Astrocyte (in vitro differentiated cells and primary cell): ENCODE measurements at regions not wholly inside any gene's neighbourhood (a gene's known extent, or its start where the extent isn't known, plus 50 kb on each side); places are given as distances from the start of the nearest gene placed in this dataset.

Experiments used
- DNase-seq: peaks from one replicate; pipeline ENCODE4 v3.0.0-alpha.2; 2010; ENCODE audit warnings: low read depth
- FAIRE-seq: peaks from 2 replicates; lab custom pipeline; 2011; peaks lifted over from hg19 to GRCh38; lab: Jason Lieb, UNC
- H2AFZ ChIP-seq: 2 replicates; pipeline ENCODE4 v1.6.0; 2012; ENCODE audit warnings: low read depth, low read length, inconsistent platforms
- H3K27ac ChIP-seq: 2 replicates; pipeline ENCODE4 v1.5.1; 2011; ENCODE audit warnings: low read depth, low read length, inconsistent platforms
- H3K27me3 ChIP-seq: 2 replicates; pipeline ENCODE4 v1.6.0; 2011; ENCODE audit warnings: low read length, inconsistent platforms; ENCODE audit not compliant: insufficient read depth
- H3K36me3 ChIP-seq: 2 replicates; pipeline ENCODE4 v1.5.1; 2011; ENCODE audit warnings: low read length, inconsistent platforms; ENCODE audit not compliant: insufficient read depth
- H3K4me1 ChIP-seq: 2 replicates; pipeline ENCODE4 v1.5.1; 2011; ENCODE audit warnings: low read length, inconsistent platforms; ENCODE audit not compliant: insufficient read depth
- H3K4me2 ChIP-seq: 2 replicates; pipeline ENCODE4 v1.6.0; 2012; ENCODE audit warnings: low read length, inconsistent platforms
- H3K4me3 ChIP-seq: 2 replicates; pipeline ENCODE4 v1.5.1; 2011; ENCODE audit warnings: low read depth, mild to moderate bottlenecking, low read length, inconsistent platforms; ENCODE audit not compliant: insufficient read depth
- H3K79me2 ChIP-seq: 2 replicates; pipeline ENCODE4 v1.6.0; 2012; ENCODE audit warnings: mild to moderate bottlenecking, low read length, inconsistent platforms; ENCODE audit not compliant: insufficient read depth
- H3K9ac ChIP-seq: 2 replicates; pipeline ENCODE4 v1.6.0; 2012; ENCODE audit warnings: mild to moderate bottlenecking, low read length, inconsistent platforms
- H3K9me3 ChIP-seq: 2 replicates; pipeline ENCODE4 v1.5.1; 2012; ENCODE audit warnings: low read depth, mild to moderate bottlenecking, low read length, inconsistent platforms; ENCODE audit not compliant: insufficient read depth
- H4K20me1 ChIP-seq: 2 replicates; pipeline ENCODE4 v1.6.0; 2012; ENCODE audit warnings: low read length, inconsistent platforms; ENCODE audit not compliant: insufficient read depth
- H3K27ac Mint-ChIP-seq: one replicate; pipeline ENCODE4 v1.8.0; 2021; ENCODE audit warnings: mild to moderate bottlenecking, mixed read lengths; ENCODE audit not compliant: unreplicated experiment
- H3K27me3 Mint-ChIP-seq: one replicate; pipeline ENCODE4 v1.8.0; 2021; ENCODE audit warnings: low read depth, mixed read lengths; ENCODE audit not compliant: unreplicated experiment
- H3K36me3 Mint-ChIP-seq: one replicate; pipeline ENCODE4 v1.8.0; 2021; ENCODE audit warnings: low read depth, mixed read lengths; ENCODE audit not compliant: unreplicated experiment
- H3K4me1 Mint-ChIP-seq: one replicate; pipeline ENCODE4 v1.8.0; 2021; ENCODE audit warnings: low read depth, mixed read lengths; ENCODE audit not compliant: unreplicated experiment
- H3K4me3 Mint-ChIP-seq: one replicate; pipeline ENCODE4 v1.8.0; 2021; ENCODE audit warnings: mild to moderate bottlenecking, moderate library complexity, mixed read lengths; ENCODE audit not compliant: unreplicated experiment
- H3K9me3 Mint-ChIP-seq: one replicate; pipeline ENCODE4 v1.8.0; 2021; ENCODE audit warnings: mild to moderate bottlenecking, mixed read lengths; ENCODE audit not compliant: unreplicated experiment
- EZH2 ChIP-seq: IDR thresholded peaks from 2 replicates; pipeline ENCODE4 v1.6.1; 2012; ENCODE audit warnings: mild to moderate bottlenecking, low read length, inconsistent platforms; ENCODE audit not compliant: insufficient read depth
- TF ChIP-seq, protein P1 (sequence below): IDR thresholded peaks from 2 replicates; pipeline ENCODE4 v1.5.1; 2011; ENCODE audit warnings: low read depth, mild to moderate bottlenecking, inconsistent platforms, low read length, moderate library complexity; ENCODE audit not compliant: insufficient read depth

DNA sequence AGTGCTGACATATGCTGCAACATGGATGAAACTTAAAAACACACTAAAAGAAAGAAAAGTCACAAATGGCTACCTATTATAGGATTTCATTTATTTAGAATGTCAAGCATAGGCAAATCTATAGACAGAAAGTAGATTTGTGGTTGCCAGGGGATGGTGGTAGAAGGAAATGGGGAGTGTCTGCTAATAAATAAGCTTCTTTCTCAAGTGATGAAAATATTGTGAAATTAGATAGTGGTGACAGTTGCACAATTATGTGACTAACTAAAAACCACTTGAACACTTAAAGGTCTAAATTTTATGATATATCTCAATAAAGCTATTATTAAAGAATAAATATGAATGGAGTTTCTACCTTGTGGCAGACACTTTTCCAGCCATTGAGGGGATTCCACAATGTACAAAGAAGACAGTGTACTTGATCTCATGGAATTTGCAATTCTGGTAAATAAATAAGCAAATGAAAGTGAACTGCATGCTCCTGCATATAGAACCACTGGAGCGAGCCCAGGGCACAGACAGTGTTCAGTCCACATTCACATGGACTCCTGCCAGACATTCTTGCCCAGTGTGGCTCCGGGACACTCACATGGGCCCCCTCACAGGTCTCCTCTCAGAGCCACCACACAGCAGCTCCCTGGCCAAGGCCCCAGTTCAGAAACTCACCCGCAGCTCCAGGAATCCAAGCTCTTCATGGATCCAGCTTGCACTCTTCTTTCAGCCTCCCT is 107.1 kb upstream of the ARID2 start:
- no peak overlapping the region for H2AFZ ChIP-seq
- TF ChIP-seq, protein P1, sequence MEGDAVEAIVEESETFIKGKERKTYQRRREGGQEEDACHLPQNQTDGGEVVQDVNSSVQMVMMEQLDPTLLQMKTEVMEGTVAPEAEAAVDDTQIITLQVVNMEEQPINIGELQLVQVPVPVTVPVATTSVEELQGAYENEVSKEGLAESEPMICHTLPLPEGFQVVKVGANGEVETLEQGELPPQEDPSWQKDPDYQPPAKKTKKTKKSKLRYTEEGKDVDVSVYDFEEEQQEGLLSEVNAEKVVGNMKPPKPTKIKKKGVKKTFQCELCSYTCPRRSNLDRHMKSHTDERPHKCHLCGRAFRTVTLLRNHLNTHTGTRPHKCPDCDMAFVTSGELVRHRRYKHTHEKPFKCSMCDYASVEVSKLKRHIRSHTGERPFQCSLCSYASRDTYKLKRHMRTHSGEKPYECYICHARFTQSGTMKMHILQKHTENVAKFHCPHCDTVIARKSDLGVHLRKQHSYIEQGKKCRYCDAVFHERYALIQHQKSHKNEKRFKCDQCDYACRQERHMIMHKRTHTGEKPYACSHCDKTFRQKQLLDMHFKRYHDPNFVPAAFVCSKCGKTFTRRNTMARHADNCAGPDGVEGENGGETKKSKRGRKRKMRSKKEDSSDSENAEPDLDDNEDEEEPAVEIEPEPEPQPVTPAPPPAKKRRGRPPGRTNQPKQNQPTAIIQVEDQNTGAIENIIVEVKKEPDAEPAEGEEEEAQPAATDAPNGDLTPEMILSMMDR, result no peak
- no peak for TF ChIP-seq EZH2
- Mint-ChIP-seq H3K4me1 (no peaks in the 10 kb centered on the region), H3K27me3 (peaks cover 3% of the 10 kb centered on the region), H3K27ac (no peak overlapping the region), H3K4me3 (peak overlapping the region; percentile 20), H3K36me3 (no peaks in the 10 kb centered on the region), H3K9me3 (peaks cover 4% of the 10 kb centered on the region)
- no peaks in the 10 kb centered on the region for H3K9me3 ChIP-seq
- H3K79me2 ChIP-seq, result no peaks in the 10 kb centered on the region
- no peak overlapping the region for H3K9ac ChIP-seq
- no peaks in the 10 kb centered on the region for H4K20me1 ChIP-seq
- no peak for FAIRE-seq
- no peak overlapping the region for H3K4me2 ChIP-seq
- no peak overlapping the region for H3K4me3 ChIP-seq
- peaks cover 6% of the 10 kb centered on the region for H3K27me3 ChIP-seq
- H3K4me1 ChIP-seq, result no peaks in the 10 kb centered on the region
- H3K27ac ChIP-seq, result no peak overlapping the region
- DNase-seq, result no peak
- no peaks in the 10 kb centered on the region for H3K36me3 ChIP-seq

DNA sequence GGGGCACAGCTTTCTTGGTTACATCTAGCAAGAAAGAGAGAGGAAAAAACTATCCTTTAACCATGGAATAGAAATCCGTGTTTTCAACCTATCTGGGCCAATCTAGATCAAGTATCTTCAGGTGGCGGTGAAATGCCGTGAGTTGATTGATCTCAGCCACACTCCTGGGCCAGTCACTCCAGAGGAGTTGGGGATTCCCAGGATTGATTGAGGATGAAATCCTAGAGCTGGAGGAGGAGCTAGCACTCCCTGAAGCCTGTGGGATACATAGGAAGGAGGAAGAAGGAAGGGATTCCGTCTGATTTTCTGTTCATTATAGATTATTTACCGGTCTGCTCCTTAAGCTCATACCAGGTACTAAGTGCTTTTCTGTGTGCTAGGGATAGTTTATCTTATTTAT is 106.3 kb upstream of the ARID2 start:
- no peaks in the 10 kb centered on the region for H3K36me3 Mint-ChIP-seq
- H3K4me1 Mint-ChIP-seq, result no peaks in the 10 kb centered on the region
- no peak overlapping the region for H3K9ac ChIP-seq
- peaks cover 4% of the 10 kb centered on the region for H3K9me3 Mint-ChIP-seq
- no peaks in the 10 kb centered on the region for H3K4me1 ChIP-seq
- DNase-seq (no peak), FAIRE-seq (no peak)
- peaks cover 6% of the 10 kb centered on the region for H3K27me3 ChIP-seq
- H3K79me2 ChIP-seq, result no peaks in the 10 kb centered on the region
- H3K4me3 ChIP-seq, result no peak overlapping the region
- no peak overlapping the region for H3K27ac ChIP-seq
- H2AFZ ChIP-seq, result no peak overlapping the region
- no peaks in the 10 kb centered on the region for H3K9me3 ChIP-seq
- no peak for TF ChIP-seq EZH2
- TF ChIP-seq, protein P1, result no peak
- H3K4me2 ChIP-seq, result no peak overlapping the region
- H3K27ac Mint-ChIP-seq, result no peak overlapping the region
- H4K20me1 ChIP-seq, result no peaks in the 10 kb centered on the region
- H3K4me3 Mint-ChIP-seq, result no peak overlapping the region
- peaks cover 3% of the 10 kb centered on the region for H3K27me3 Mint-ChIP-seq
- no peaks in the 10 kb centered on the region for H3K36me3 ChIP-seq

DNA sequence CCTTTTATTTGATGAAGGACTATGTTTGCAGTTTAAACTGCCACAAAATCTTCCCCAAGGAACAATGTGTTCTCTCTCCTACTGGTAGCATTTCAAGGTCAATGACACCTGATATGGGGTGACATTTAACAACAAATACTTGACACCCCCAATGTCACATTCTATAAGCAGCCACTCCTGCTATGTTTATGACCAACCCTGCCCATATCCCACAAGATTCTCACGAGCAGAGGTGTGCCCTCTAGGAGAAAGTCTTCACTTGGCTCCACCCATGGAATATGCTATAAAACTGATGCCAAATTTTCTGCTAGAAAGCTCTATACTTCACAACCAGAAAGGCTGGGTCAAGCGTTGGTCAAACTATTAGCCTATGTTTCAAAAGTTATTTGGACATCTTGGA is 105.6 kb upstream of the ARID2 start:
- Histone ChIP-seq H3K27me3 (peaks cover 6% of the 10 kb centered on the region), H2AFZ (no peak overlapping the region), H3K4me2 (no peak overlapping the region), H4K20me1 (no peaks in the 10 kb centered on the region), H3K9ac (no peak overlapping the region), H3K9me3 (no peaks in the 10 kb centered on the region), H3K4me3 (no peak overlapping the region), H3K4me1 (no peaks in the 10 kb centered on the region), H3K27ac (no peak overlapping the region), H3K79me2 (no peaks in the 10 kb centered on the region), H3K36me3 (no peaks in the 10 kb centered on the region)
- Mint-ChIP-seq H3K9me3 (peaks cover 4% of the 10 kb centered on the region), H3K4me1 (no peaks in the 10 kb centered on the region), H3K27me3 (peaks cover 3% of the 10 kb centered on the region), H3K4me3 (no peak overlapping the region), H3K36me3 (no peaks in the 10 kb centered on the region), H3K27ac (no peak overlapping the region)
- DNase-seq (no peak), FAIRE-seq (no peak)
- TF ChIP-seq, protein P1, result no peak
- no peak for TF ChIP-seq EZH2
